ENCODE measurements at regions not wholly inside any gene's neighbourhood (a gene's known extent, or its start where the extent isn't known, plus 50 kb on each side); places are given as distances from the start of the nearest gene placed in this dataset.

- WGBS (ENCODE audit: insufficient coverage): 73% methylated on average over 5 of the region's 10 CpGs
- H3K27me3 ChIP-seq (replicated peaks in 1 of 2; ENCODE audit: control insufficient read depth in 2 of 2, extremely low read depth in 1 of 2, insufficient read depth in 2 of 2, low read length in 1 of 2): peaks cover 2 to 23% of the 10 kb centered on the region in 2 experiments
- Mint-ChIP-seq H3K4me3 (no peak overlapping the region), H3K27ac (no peak overlapping the region), H3K27me3 (peaks cover 26 to 36% of the 10 kb centered on the region in 2 donors), H3K36me3 (no peaks in the 10 kb centered on the region), H3K9me3 (no peaks in the 10 kb centered on the region), H3K4me1 (no peaks in the 10 kb centered on the region)
- no peak overlapping the region for H3K27ac ChIP-seq (ENCODE audit: low read length)
- H3K4me3 ChIP-seq (ENCODE audit: control insufficient read depth in 1 of 2, extremely low read depth in 1 of 2, low read length in 1 of 2): no peak overlapping the region
- H3K9me3 ChIP-seq: no peaks in the 10 kb centered on the region
- no peaks in the 10 kb centered on the region for H3K36me3 ChIP-seq (ENCODE audit: control insufficient read depth in 2 of 2, extremely low read depth in 1 of 2, insufficient read depth in 1 of 2, low read length in 1 of 2)
- no peak for DNase-seq
- no peaks in the 10 kb centered on the region for H3K4me1 ChIP-seq (ENCODE audit: control insufficient read depth in 1 of 2, extremely low read depth in 1 of 2, insufficient read depth in 2 of 2, low read length in 2 of 2)
- POLR2A ChIA-PET: interaction anchor here in 1 of 2 donors (0.6 kb wide), 1 partner anchor 44 kb away, joined by 3 read pairs; no protein-coding TSS in a partner anchor
- no peak for ATAC-seq (replicated peaks in 1 of 4)
- CTCF ChIA-PET: no interaction called here
Observed at GRCh38 chr13:26813321-26813979, 52.9 kb upstream of the GPR12 start.

GRCh38 chr13:26811581-26811980 is 51.0 kb upstream of the GPR12 start:
- DNase-seq (no peak), ATAC-seq (replicated peaks in 1 of 4) (no peak)
- Histone ChIP-seq H3K27ac (ENCODE audit: low read length) (no peak overlapping the region), H3K27me3 (replicated peaks in 1 of 2; ENCODE audit: control insufficient read depth in 2 of 2, extremely low read depth in 1 of 2, insufficient read depth in 2 of 2, low read length in 1 of 2) (peaks cover 2 to 21% of the 10 kb centered on the region in 2 experiments), H3K9me3 (no peaks in the 10 kb centered on the region), H3K4me1 (ENCODE audit: control insufficient read depth in 1 of 2, extremely low read depth in 1 of 2, insufficient read depth in 2 of 2, low read length in 2 of 2) (no peaks in the 10 kb centered on the region), H3K36me3 (ENCODE audit: control insufficient read depth in 2 of 2, extremely low read depth in 1 of 2, insufficient read depth in 1 of 2, low read length in 1 of 2) (no peaks in the 10 kb centered on the region), H3K4me3 (ENCODE audit: control insufficient read depth in 1 of 2, extremely low read depth in 1 of 2, low read length in 1 of 2) (no peak overlapping the region)
- Mint-ChIP-seq H3K27me3 (peaks cover 35 to 47% of the 10 kb centered on the region in 2 donors), H3K9me3 (peaks cover 0 to 4% (median 4%) of the 10 kb centered on the region in 3 donors), H3K36me3 (no peaks in the 10 kb centered on the region), H3K27ac (no peak overlapping the region), H3K4me3 (no peak overlapping the region), H3K4me1 (no peaks in the 10 kb centered on the region)
- ChIA-PET POLR2A (no interaction called here), CTCF (no interaction called here)
- 80% methylated on average over 1 of the region's 3 CpGs for WGBS (ENCODE audit: insufficient coverage)
